Epithelial cell of proximal tubule (primary cell): ENCODE measurements at regions not wholly inside any gene's neighbourhood (a gene's known extent, or its start where the extent isn't known, plus 50 kb on each side); places are given as distances from the start of the nearest gene placed in this dataset.

Source experiments
- DNase-seq: peaks from one replicate; pipeline ENCODE4 v3.0.0-alpha.2; 2011; ENCODE audit warnings: low read depth
- H3K4me3 ChIP-seq: 2 replicates; pipeline ENCODE4 v1.5.1; 2011; ENCODE audit warnings: low read depth, mild to moderate bottlenecking, low read length
- CTCF ChIP-seq: conservative IDR thresholded peaks from 2 replicates; pipeline ENCODE4 v1.5.1; 2012; ENCODE audit warnings: low read depth, mild to moderate bottlenecking, low read length

- DNase-seq: no peak
Measured at GRCh38 chr4:134677209-134677814, 475.7 kb upstream of the PABPC4L start.

DNA sequence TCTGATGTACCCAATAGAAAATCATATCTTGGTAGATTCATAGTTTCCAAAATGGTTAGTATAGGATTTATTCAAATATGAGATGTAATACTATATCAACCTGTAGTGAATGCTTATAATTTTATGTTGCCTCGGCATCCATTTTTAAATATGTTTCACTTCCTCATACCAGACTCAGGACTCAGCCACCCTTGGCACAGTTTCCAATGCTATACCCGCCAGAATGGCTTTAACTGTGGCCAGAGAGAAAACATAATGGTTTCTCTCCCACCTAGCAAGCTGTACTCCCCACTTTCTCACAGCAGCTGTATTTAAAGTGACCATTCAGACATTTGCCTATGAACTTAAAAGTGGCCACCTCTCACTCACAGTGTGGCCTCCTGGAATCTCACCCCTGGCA lies 466.6 kb upstream of the PABPC4L start:
- TF ChIP-seq CTCF: no peak
- H3K4me3 ChIP-seq: no peak overlapping the region
- no peak for DNase-seq

More at GRCh38 chr4:134677209-134677814, 475.7 kb upstream of the PABPC4L start:
- no peak overlapping the region for H3K4me3 ChIP-seq
- no peak for TF ChIP-seq CTCF

DNA sequence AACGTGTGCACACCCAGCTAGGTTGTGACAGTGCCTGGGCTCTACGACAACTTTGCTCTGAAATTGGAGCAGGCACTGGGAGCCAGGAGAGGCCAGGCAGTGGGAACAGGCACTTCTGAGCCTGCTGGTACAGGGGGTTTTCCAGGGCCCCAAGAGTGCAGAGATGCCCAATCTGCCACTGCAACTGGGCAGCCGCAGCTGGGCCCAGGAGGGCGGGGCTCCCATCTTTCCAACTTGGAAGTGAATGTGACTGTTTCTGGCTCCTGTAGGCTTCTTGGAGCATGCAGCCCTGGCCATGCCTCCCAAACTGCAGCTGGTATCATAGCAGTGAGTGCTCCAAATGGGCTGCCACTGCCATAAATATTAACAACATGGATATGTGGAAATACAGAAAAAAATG lies 465.1 kb upstream of the PABPC4L start:
- no peak overlapping the region for H3K4me3 ChIP-seq
- no peak for TF ChIP-seq CTCF
- DNase-seq: no peak

GRCh38 chr4:134665429-134665828 lies 463.8 kb upstream of the PABPC4L start:
- H3K4me3 ChIP-seq: no peak overlapping the region
- no peak for TF ChIP-seq CTCF
- no peak for DNase-seq

DNA sequence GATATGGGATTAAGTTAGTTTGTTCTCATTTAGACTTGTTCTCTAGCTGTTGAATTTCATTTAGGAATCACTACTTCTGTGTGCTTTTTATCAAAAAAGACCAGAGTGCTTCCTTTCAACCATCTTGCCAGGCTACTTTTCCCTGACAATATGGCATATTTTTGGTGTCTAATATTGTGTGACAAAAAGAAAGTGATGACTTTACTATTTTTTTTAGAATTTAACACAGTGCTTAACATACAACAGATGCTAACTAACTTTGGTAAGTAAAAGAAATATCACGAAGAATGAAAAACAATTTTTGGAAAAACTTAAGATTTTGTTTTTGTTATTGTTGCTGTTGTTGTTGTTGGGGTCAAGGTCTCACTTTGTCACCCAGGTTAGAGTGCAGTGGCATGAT lies 462.2 kb upstream of the PABPC4L start:
- DNase-seq: no peak
- H3K4me3 ChIP-seq: no peak overlapping the region
- TF ChIP-seq CTCF: no peak

- TF ChIP-seq CTCF: peak; percentile 53
- no peak overlapping the region for H3K4me3 ChIP-seq
- DNase-seq: no peak
Measured at GRCh38 chr4:134650461-134650860, 448.9 kb upstream of the PABPC4L start.

GRCh38 chr4:134645778-134646177 lies 444.2 kb upstream of the PABPC4L start:
- no peak for DNase-seq
- H3K4me3 ChIP-seq: no peak overlapping the region
- TF ChIP-seq CTCF: no peak
